ENCODE measurements at regions not wholly inside any gene's neighbourhood (a gene's known extent, or its start where the extent isn't known, plus 50 kb on each side); places are given as distances from the start of the nearest gene placed in this dataset.

GRCh38 chr10:4068629-4069028 lies 283.6 kb upstream of the KLF6 start:
- ChIA-PET POLR2A (no interaction called here), CTCF (no interaction called here)
- H3K36me3 Mint-ChIP-seq (ENCODE audit: insufficient read depth, unreplicated experiment): no peaks in the 10 kb centered on the region
- Histone ChIP-seq H3K36me3 (ENCODE audit: control insufficient read depth, insufficient read depth, low read length) (no peaks in the 10 kb centered on the region), H3K4me3 (ENCODE audit: low read depth, low read length) (no peak overlapping the region), H3K9me3 (no peaks in the 10 kb centered on the region), H3K4me1 (no peaks in the 10 kb centered on the region), H3K27me3 (replicated peaks; ENCODE audit: control insufficient read depth, insufficient read depth, low read length) (no peaks in the 10 kb centered on the region)
- no TSS peak for BruUV-seq (replicated peaks)
- H3K9me3 Mint-ChIP-seq (ENCODE audit: unreplicated experiment): no peaks in the 10 kb centered on the region
- no peak for TF ChIP-seq CTCF (IDR thresholded peaks at IDR 0.05; ENCODE audit: insufficient read depth in 1 of 2, low read depth in 1 of 2, low read length in 1 of 2, severe bottlenecking in 1 of 2, unreplicated experiment in 1 of 2)
- no peaks in the 10 kb centered on the region for H3K4me1 Mint-ChIP-seq (ENCODE audit: low read depth, unreplicated experiment)
- H3K4me3 Mint-ChIP-seq (ENCODE audit: unreplicated experiment): no peak overlapping the region
- intact Hi-C loops (cut with micrococcal nuclease; ENCODE audit: unreplicated experiment): no loop called here
- no peak for DNase-seq
- H3K27me3 Mint-ChIP-seq (ENCODE audit: insufficient read depth, unreplicated experiment): no peaks in the 10 kb centered on the region
- H3K27ac Mint-ChIP-seq (ENCODE audit: unreplicated experiment): no peak overlapping the region

DNA sequence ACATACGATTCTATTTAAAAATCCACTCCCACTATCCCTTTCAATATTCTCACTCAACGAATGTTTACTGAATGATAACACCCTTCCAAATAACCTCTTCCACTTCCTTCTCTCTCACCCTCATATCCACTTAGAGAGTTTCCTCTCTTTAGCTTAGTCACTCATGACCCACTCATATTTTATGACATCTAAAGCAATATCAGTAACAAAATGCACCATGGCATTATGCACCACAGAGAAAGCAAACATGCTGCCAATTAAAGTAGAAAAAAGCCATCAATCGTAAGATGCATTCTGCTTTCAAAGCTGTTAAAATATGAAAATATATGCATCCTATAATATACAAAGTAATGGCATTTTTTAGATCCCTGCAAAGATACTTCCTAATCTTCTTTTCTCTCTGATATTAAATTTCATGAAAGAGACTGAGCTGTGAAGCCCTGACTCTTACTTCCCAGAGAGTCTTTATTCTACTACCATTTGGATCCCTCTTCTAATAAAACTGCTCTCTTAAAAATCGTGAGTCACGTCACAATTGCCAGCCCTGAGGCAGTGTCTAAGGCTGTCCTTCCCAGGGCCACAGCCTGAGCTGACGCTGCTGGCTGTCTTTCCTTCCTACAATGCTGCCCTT lies 283.0 kb upstream of the KLF6 start:
- no peaks in the 10 kb centered on the region for H3K27me3 ChIP-seq (replicated peaks; ENCODE audit: control insufficient read depth, insufficient read depth, low read length)
- POLR2A ChIA-PET: no interaction called here
- H3K4me1 Mint-ChIP-seq (ENCODE audit: low read depth, unreplicated experiment): no peaks in the 10 kb centered on the region
- no peak for TF ChIP-seq CTCF (IDR thresholded peaks at IDR 0.05; ENCODE audit: insufficient read depth in 1 of 2, low read depth in 1 of 2, low read length in 1 of 2, severe bottlenecking in 1 of 2, unreplicated experiment in 1 of 2)
- intact Hi-C loops (cut with micrococcal nuclease; ENCODE audit: unreplicated experiment): no loop called here
- no peak overlapping the region for H3K27ac Mint-ChIP-seq (ENCODE audit: unreplicated experiment)
- H3K36me3 Mint-ChIP-seq (ENCODE audit: insufficient read depth, unreplicated experiment): no peaks in the 10 kb centered on the region
- no peaks in the 10 kb centered on the region for H3K36me3 ChIP-seq (ENCODE audit: control insufficient read depth, insufficient read depth, low read length)
- BruUV-seq (replicated peaks): no TSS peak
- no peaks in the 10 kb centered on the region for H3K4me1 ChIP-seq
- DNase-seq: no peak
- H3K9me3 ChIP-seq: no peaks in the 10 kb centered on the region
- H3K4me3 Mint-ChIP-seq (ENCODE audit: unreplicated experiment): no peak overlapping the region
- H3K9me3 Mint-ChIP-seq (ENCODE audit: unreplicated experiment): no peaks in the 10 kb centered on the region
- no peak overlapping the region for H3K4me3 ChIP-seq (ENCODE audit: low read depth, low read length)
- no peaks in the 10 kb centered on the region for H3K27me3 Mint-ChIP-seq (ENCODE audit: insufficient read depth, unreplicated experiment)
- CTCF ChIA-PET: no interaction called here

- CTCF ChIA-PET: no interaction called here
- POLR2A ChIA-PET: no interaction called here
- intact Hi-C loops (cut with micrococcal nuclease; ENCODE audit: unreplicated experiment): no loop called here
- Histone ChIP-seq H3K9me3 (no peaks in the 10 kb centered on the region), H3K4me1 (no peaks in the 10 kb centered on the region), H3K36me3 (ENCODE audit: control insufficient read depth, insufficient read depth, low read length) (no peaks in the 10 kb centered on the region), H3K27me3 (replicated peaks; ENCODE audit: control insufficient read depth, insufficient read depth, low read length) (no peaks in the 10 kb centered on the region), H3K4me3 (ENCODE audit: low read depth, low read length) (no peak overlapping the region)
- no peak for TF ChIP-seq CTCF (IDR thresholded peaks at IDR 0.05; ENCODE audit: insufficient read depth in 1 of 2, low read depth in 1 of 2, low read length in 1 of 2, severe bottlenecking in 1 of 2, unreplicated experiment in 1 of 2)
- H3K4me1 Mint-ChIP-seq (ENCODE audit: low read depth, unreplicated experiment): peaks cover under 1% of the 10 kb centered on the region
- no peaks in the 10 kb centered on the region for H3K36me3 Mint-ChIP-seq (ENCODE audit: insufficient read depth, unreplicated experiment)
- no peaks in the 10 kb centered on the region for H3K27me3 Mint-ChIP-seq (ENCODE audit: insufficient read depth, unreplicated experiment)
- no peak overlapping the region for H3K4me3 Mint-ChIP-seq (ENCODE audit: unreplicated experiment)
- no TSS peak for BruUV-seq (replicated peaks)
- no peak for DNase-seq
- H3K9me3 Mint-ChIP-seq (ENCODE audit: unreplicated experiment): no peaks in the 10 kb centered on the region
- no peak overlapping the region for H3K27ac Mint-ChIP-seq (ENCODE audit: unreplicated experiment)
These were observed 282.5 kb upstream of the KLF6 start for GRCh38 chr10:4067531-4067930.
